H1 (cell line): ENCODE measurements at regions not wholly inside any gene's neighbourhood (a gene's known extent, or its start where the extent isn't known, plus 50 kb on each side); places are given as distances from the start of the nearest gene placed in this dataset.

ENCODE experiments used
- BACH1 ChIP-seq: IDR thresholded peaks from 2 replicates; pipeline ENCODE4 v1.6.1; 2012; ENCODE audit warnings: low read length, improper control_type of control experiment
- BRCA1 ChIP-seq: IDR thresholded peaks from 2 replicates; pipeline ENCODE4 v1.6.1; 2012; ENCODE audit warnings: low read depth, low read length, improper control_type of control experiment
- EZH2 ChIP-seq: fragments of 200-600 bp; sonication (generic); IDR thresholded peaks from 2 replicates; pipeline ENCODE4 v1.7.1; 2012; ENCODE audit warnings: low read depth, mild to moderate bottlenecking, moderate library complexity, low read length, inconsistent platforms; ENCODE audit not compliant: severe bottlenecking
- GTF2F1 ChIP-seq: IDR thresholded peaks from 2 replicates; pipeline ENCODE4 v1.6.1; 2012; ENCODE audit warnings: low read depth, low read length, improper control_type of control experiment, borderline replicate concordance
- POLR2A ChIP-seq, 2 experiments: IDR thresholded peaks; 1 replicate in 1 of 2; 2 replicates in 1 of 2; pipeline ENCODE4 v1.6.1; 2011; ENCODE audit warnings: low read depth in 2 of 2, low read length in 2 of 2, mild to moderate bottlenecking in 2 of 2; ENCODE audit errors: control extremely low read depth in 1 of 2
- POLR2AphosphoS5 ChIP-seq: IDR thresholded peaks from 2 replicates; pipeline ENCODE4 v1.6.1; 2011; ENCODE audit warnings: low read depth, low read length
- RAD21 ChIP-seq, 2 experiments: IDR thresholded peaks in 1 of 2; conservative IDR thresholded peaks in 1 of 2; 2 replicates each; pipeline ENCODE4 v1.6.1; 2011; ENCODE audit warnings: low read depth in 2 of 2, low read length in 2 of 2, improper control_type of control experiment in 1 of 2, inconsistent platforms in 1 of 2, mild to moderate bottlenecking in 1 of 2, moderate library complexity in 1 of 2
- TF ChIP-seq, protein P1 (sequence below), 3 experiments: IDR thresholded peaks; 1 replicate in 2 of 3; 2 replicates in 1 of 3; pipeline versions ENCODE4 v1.5.1 to v1.6.1; 2011; ENCODE audit warnings: low read length in 3 of 3, mild to moderate bottlenecking in 3 of 3, inconsistent platforms in 2 of 3, low read depth in 1 of 3, moderate library complexity in 1 of 3; ENCODE audit not compliant: insufficient read depth in 1 of 3; ENCODE audit errors: control extremely low read depth in 1 of 3
- TF ChIP-seq, protein P2 (sequence below): IDR thresholded peaks from 2 replicates; pipeline ENCODE4 v1.6.1; 2012; ENCODE audit warnings: inconsistent platforms

DNA sequence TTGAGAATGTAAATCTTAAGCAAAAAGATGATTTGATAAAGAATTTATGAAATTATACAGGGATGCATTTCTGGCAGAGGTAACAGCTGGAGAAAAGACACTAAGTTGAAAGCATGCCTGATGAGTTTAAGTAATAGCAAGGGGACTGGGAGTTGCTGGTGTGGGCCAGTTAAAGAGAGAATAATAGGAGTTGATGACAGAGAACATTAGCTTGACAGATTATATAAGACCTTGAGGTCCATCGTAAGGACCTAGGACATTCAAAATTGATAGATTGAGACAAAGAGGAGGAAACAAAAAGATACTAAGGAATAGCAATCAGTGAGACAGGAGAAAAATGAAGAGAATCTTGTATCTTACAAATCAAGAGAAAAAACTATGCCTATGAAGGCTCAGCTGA lies 84.7 kb upstream of the TMPRSS15 start:
- TF ChIP-seq, protein P1, sequence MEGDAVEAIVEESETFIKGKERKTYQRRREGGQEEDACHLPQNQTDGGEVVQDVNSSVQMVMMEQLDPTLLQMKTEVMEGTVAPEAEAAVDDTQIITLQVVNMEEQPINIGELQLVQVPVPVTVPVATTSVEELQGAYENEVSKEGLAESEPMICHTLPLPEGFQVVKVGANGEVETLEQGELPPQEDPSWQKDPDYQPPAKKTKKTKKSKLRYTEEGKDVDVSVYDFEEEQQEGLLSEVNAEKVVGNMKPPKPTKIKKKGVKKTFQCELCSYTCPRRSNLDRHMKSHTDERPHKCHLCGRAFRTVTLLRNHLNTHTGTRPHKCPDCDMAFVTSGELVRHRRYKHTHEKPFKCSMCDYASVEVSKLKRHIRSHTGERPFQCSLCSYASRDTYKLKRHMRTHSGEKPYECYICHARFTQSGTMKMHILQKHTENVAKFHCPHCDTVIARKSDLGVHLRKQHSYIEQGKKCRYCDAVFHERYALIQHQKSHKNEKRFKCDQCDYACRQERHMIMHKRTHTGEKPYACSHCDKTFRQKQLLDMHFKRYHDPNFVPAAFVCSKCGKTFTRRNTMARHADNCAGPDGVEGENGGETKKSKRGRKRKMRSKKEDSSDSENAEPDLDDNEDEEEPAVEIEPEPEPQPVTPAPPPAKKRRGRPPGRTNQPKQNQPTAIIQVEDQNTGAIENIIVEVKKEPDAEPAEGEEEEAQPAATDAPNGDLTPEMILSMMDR (IDR thresholded peaks at IDR 0.05; ENCODE audit: control extremely low read depth in 1 of 3, insufficient read depth in 1 of 3, low read depth in 1 of 3, low read length in 3 of 3), result no peak
- TF ChIP-seq BRCA1 (no peak), POLR2A (IDR thresholded peaks at IDR 0.05; ENCODE audit: control extremely low read depth in 1 of 2, low read depth in 2 of 2, low read length in 2 of 2) (no peak), RAD21 (IDR thresholded peaks at IDR 0.05 in 1 of 2, conservative IDR thresholded peaks at IDR 0.05 in 1 of 2; ENCODE audit: low read depth in 2 of 2, low read length in 2 of 2) (no peak), POLR2AphosphoS5 (no peak), GTF2F1 (no peak), BACH1 (no peak), EZH2 (no peak)
- TF ChIP-seq, protein P2, sequence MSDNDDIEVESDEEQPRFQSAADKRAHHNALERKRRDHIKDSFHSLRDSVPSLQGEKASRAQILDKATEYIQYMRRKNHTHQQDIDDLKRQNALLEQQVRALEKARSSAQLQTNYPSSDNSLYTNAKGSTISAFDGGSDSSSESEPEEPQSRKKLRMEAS, result no peak
